ENCODE measurements at regions not wholly inside any gene's neighbourhood (a gene's known extent, or its start where the extent isn't known, plus 50 kb on each side); places are given as distances from the start of the nearest gene placed in this dataset.

DNA sequence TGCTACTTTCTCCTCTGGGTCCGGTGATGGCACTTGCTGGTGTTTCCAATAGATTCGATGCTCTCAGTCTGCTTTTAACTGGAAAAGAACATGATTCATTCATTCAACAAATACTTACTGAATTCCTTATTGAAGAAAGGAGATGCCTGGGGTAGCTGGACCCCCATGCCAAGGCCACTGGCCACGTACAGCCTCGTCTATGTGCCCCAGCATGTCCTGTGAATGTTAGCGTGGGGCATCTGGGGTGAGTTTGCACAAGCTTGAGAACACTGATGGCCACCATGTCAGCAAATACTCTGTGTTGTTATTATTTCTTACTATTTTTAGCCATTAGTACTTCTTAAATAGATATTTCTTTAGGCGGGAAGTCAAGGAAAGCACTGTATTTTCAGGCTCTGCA, 112.0 kb upstream of the OXGR1 start:
- H3K4me3 ChIP-seq, result no peak overlapping the region
- TF ChIP-seq, protein P1, sequence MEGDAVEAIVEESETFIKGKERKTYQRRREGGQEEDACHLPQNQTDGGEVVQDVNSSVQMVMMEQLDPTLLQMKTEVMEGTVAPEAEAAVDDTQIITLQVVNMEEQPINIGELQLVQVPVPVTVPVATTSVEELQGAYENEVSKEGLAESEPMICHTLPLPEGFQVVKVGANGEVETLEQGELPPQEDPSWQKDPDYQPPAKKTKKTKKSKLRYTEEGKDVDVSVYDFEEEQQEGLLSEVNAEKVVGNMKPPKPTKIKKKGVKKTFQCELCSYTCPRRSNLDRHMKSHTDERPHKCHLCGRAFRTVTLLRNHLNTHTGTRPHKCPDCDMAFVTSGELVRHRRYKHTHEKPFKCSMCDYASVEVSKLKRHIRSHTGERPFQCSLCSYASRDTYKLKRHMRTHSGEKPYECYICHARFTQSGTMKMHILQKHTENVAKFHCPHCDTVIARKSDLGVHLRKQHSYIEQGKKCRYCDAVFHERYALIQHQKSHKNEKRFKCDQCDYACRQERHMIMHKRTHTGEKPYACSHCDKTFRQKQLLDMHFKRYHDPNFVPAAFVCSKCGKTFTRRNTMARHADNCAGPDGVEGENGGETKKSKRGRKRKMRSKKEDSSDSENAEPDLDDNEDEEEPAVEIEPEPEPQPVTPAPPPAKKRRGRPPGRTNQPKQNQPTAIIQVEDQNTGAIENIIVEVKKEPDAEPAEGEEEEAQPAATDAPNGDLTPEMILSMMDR (IDR thresholded peaks at IDR 0.05), result no peak
- no peak for ATAC-seq
- DNase-seq, result no peak
- FAIRE-seq, result no peak
- H3K27ac ChIP-seq, result no peak overlapping the region
- intact Hi-C loops (cut with DNase I), result loop anchor here in 1 of 3 donors (5.0 kb wide), 1 partner anchor 241 kb away; no protein-coding TSS in a partner anchor
- no peaks in the 10 kb centered on the region for H3K27me3 ChIP-seq
- no peaks in the 10 kb centered on the region for H3K4me1 ChIP-seq
- 60 to 71% methylated on average over 6 of the region's 6 CpGs for WGBS, 2 donors
- H3K36me3 ChIP-seq, result no peaks in the 10 kb centered on the region
- H3K9me3 ChIP-seq, result no peaks in the 10 kb centered on the region

DNA sequence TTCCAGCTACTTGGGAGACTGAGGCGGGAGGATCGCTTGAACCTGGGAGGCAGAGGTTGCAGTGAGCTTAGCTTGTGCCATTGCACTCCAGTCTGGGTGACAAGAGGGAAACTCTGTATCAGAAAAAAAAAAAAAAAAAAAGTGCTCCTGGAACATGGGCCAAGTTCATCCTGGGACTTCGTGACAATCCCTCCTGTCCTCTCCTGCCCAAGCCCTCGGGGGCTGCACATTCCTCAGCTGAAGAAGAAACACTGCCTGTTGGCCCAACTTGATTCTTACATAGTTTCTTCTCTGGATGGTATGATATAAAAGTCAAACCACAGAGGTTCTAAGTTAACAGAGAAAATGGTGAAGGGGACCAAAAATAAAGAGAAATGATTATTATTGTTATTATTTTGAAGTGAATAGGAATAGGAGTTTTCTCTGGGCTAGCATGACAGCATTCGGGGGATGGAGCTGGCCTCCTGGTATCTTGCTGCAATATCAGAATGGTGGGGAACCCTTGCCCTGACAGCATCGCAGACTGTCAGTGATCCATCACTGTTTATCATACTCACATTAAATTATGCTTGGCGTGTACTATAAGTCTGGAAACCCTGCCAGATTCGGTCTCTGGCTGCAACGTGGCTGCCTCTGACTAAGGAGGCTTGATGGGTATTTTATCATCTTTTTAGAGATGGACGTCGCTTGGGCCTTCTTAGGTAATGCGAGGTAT, 113.7 kb upstream of the OXGR1 start:
- Histone ChIP-seq H3K4me3 (no peak overlapping the region), H3K4me1 (no peaks in the 10 kb centered on the region), H3K36me3 (no peaks in the 10 kb centered on the region), H3K27me3 (no peaks in the 10 kb centered on the region), H3K9me3 (no peaks in the 10 kb centered on the region), H3K27ac (no peak overlapping the region)
- FAIRE-seq (no peak), DNase-seq (no peak), ATAC-seq (no peak)
- intact Hi-C loops (cut with DNase I), result loop anchor here in 1 of 3 donors (5.0 kb wide), 1 partner anchor 239 kb away; no protein-coding TSS in a partner anchor
- 79 to 85% methylated on average over 12 of the region's 12 CpGs for WGBS, 2 donors
- TF ChIP-seq, protein P1 (IDR thresholded peaks at IDR 0.05), result no peak

DNA sequence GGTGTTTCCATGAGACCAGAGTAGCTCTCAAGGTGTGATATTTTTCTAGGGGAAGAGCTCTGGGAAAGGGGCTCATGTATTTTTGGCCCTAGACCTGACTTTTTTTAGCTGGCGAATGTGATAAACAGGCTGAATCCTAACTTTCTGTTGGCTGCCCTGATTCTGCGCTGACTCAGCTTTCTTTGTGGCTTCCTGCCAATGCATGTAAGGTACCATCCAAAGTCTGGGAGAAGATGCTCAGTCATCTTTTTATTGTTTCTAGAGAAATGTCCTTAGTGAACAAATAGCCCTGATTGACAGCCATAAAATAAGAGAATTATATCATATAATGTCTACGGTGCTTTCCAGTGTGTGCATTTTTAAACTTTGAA, 113.6 kb upstream of the MBNL2 start:
- 76 to 88% methylated on average over 3 of the region's 3 CpGs for WGBS, 2 donors

DNA sequence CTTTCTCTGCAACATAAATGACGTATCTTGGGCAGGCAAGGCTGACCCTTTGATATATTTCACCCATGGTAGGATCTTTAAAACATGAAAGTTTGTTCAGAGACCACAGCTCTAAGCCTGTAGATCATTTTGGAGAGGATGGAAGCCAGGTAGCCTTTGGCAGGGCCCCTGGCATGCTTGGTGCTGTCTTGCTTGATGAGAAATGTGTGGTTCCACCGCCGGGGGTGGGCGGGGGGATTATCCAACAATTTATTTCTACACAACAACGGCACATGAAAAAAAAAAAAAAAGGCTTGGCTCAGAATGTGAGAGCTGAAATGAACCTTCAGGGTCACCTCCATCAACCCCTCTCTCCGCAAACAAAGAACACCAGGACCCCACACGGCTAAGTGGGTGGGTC, 112.9 kb upstream of the MBNL2 start:
- no peaks in the 10 kb centered on the region for H3K27me3 ChIP-seq
- no peak overlapping the region for H3K27ac ChIP-seq
- WGBS, 2 donors, result 45 to 49% methylated on average over 7 of the region's 7 CpGs
- ATAC-seq (no peak), FAIRE-seq (no peak), DNase-seq (no peak)
- no peaks in the 10 kb centered on the region for H3K36me3 ChIP-seq
- H3K9me3 ChIP-seq, result no peaks in the 10 kb centered on the region
- peak overlapping the region in 2 of 4 donors; percentile 8 to 14 for H3K4me3 ChIP-seq
- TF ChIP-seq, protein P1 (IDR thresholded peaks at IDR 0.05), result no peak
- intact Hi-C loops (cut with DNase I), result loop anchor here in 1 of 3 donors (5.0 kb wide), 1 partner anchor 238 kb away; no protein-coding TSS in a partner anchor
- no peaks in the 10 kb centered on the region for H3K4me1 ChIP-seq

More for the DNA sequence above, 113.6 kb upstream of the MBNL2 start:
- intact Hi-C loops (cut with DNase I), result loop anchor here in 1 of 3 donors (5.0 kb wide), 1 partner anchor 239 kb away; no protein-coding TSS in a partner anchor
- no peak overlapping the region for H3K4me3 ChIP-seq
- H3K4me1 ChIP-seq, result no peaks in the 10 kb centered on the region
- DNase-seq, result no peak
- H3K36me3 ChIP-seq, result no peaks in the 10 kb centered on the region
- TF ChIP-seq, protein P1 (IDR thresholded peaks at IDR 0.05), result no peak
- no peaks in the 10 kb centered on the region for H3K9me3 ChIP-seq
- FAIRE-seq, result no peak
- H3K27ac ChIP-seq, result no peak overlapping the region
- H3K27me3 ChIP-seq, result no peaks in the 10 kb centered on the region
- no peak for ATAC-seq

Measured in pancreas (tissue), 10 donors.